ENCODE measurements at regions not wholly inside any gene's neighbourhood (a gene's known extent, or its start where the extent isn't known, plus 50 kb on each side); places are given as distances from the start of the nearest gene placed in this dataset.
A peak's percentile ranks its signal among the peaks of the same experiment; 100 is the strongest.

DNA sequence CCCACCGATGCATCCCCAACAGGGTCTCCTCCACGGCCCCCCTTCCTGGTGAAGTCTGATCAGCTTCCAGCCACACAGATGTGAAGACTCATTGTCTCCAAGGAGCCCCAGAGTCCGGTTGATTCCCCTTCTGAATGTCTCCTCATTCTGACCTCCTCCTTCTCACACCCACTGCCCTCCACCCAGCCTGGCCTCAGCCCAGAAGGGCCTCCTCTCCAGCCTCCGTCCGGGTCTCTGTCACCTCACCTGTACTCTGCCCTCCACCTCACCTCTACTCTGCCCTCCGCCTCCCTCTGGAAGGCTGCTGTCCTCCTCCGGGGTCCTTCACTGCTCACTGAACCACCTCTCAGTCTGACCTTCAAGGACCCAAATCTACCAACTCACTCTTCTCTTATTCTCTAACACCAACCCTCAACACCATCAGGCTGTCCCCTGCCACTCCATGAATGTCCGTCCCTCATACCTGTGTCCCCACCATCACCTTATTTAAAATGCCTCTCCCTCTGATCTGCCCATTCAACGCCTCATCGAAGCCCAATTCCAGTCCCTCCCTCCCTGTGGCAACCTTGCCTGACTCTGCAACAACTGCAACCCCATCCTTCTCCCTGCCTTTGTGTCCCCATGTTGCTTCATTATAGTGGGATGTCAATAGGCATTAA, 201.2 kb downstream of the TOMM20 start:
- ATAC-seq = no peak
- peaks cover 36 to 70% (median 57%) of the 10 kb centered on the region in 7 donors for H3K4me1 Mint-ChIP-seq

DNA sequence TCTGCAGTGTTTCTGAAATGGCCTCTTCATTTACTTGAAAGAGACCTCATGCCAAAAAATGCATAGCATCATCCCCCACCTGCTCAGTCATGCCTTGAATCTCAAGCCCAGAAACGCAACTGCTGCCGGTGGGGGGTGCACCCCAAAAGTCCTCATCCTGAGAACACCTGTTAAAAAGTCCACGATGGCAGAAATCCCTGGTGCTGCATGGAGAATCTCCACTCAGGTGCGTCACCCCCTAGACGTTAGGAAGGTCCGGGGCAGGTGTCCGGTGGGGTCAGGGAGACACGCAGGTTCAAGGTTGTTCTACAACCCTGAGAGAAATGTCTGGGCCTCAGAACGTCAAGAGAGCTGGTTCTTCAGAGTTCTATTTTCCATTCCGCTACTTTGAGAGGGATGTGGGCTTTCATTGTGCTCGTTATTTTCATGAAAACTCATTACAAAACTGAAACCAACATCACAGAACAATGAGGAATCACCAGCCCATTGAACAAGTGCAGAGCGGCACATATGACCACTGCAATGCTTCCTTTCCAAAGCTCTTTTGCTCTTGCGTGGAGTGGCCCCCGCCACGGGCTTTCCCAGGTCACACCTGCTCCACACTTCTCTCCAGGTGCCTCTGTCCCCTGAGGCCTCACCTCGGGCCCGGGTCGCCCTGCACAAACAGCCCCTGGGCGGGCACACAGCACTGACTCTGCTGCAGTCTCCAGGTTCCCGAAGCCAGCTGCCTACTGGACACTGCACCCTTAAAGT, 201.9 kb downstream of the TOMM20 start:
- Mint-ChIP-seq H3K4me1 (peaks cover 37 to 63% (median 57%) of the 10 kb centered on the region in 7 donors), H3K27ac (peak overlapping the region; percentile 68 to 89 (median 82)), H3K36me3 (peaks cover 0 to 15% (median 0%) of the 10 kb centered on the region in 5 donors), H3K27me3 (no peaks in the 10 kb centered on the region), H3K4me3 (peak overlapping the region; percentile 59 to 81 (median 68)), H3K9me3 (peaks cover 0 to 8% (median 0%) of the 10 kb centered on the region in 11 donors)
- peak overlapping the region; percentile 29 for H3K4me3 ChIP-seq (ENCODE audit: low read length)
- peak overlapping the region; percentile 43 for H3K27ac ChIP-seq (ENCODE audit: low read depth, low read length)
- POLR2A ChIA-PET = interaction anchor here (0.9 to 2.0 kb wide), 7 partner anchors 12 to 449 kb away, joined by 3 to 10 read pairs (median 4); no protein-coding TSS in a partner anchor
- no peaks in the 10 kb centered on the region for H3K27me3 ChIP-seq (ENCODE audit: control insufficient read depth in 2 of 2, insufficient read depth in 2 of 2, low read length in 2 of 2)
- no peaks in the 10 kb centered on the region for H3K36me3 ChIP-seq (ENCODE audit: control insufficient read depth in 2 of 3, insufficient read depth in 3 of 3, low read length in 3 of 3)
- intact Hi-C loops (cut with micrococcal nuclease) = loop anchor here (1.0 to 5.0 kb wide), 12 partner anchors 34 to 428 kb away; partner anchors contain the start of gene IRF2BP2 (in 1 of the 2)
- peak; percentile 66 for ATAC-seq
- DNase-seq = peak in 5 of 9 donors; percentile 28 to 70 (median 35)
- H3K4me1 ChIP-seq (ENCODE audit: control insufficient read depth in 2 of 2, insufficient read depth in 2 of 2, low read length in 2 of 2) = peaks cover 26 to 47% of the 10 kb centered on the region in 2 donors
- CTCF ChIA-PET = interaction anchor here (0.5 to 1.1 kb wide), 3 partner anchors 30 to 580 kb away, joined by 3 to 4 read pairs (median 3); no protein-coding TSS in a partner anchor
- no peaks in the 10 kb centered on the region for H3K9me3 ChIP-seq (ENCODE audit: control insufficient read depth in 2 of 3, low read length in 3 of 3)

More for the DNA sequence above, 201.2 kb downstream of the TOMM20 start:
- H3K36me3 ChIP-seq (ENCODE audit: control insufficient read depth in 2 of 3, insufficient read depth in 3 of 3, low read length in 3 of 3) = no peaks in the 10 kb centered on the region
- H3K4me1 ChIP-seq (ENCODE audit: control insufficient read depth in 2 of 2, insufficient read depth in 2 of 2, low read length in 2 of 2) = peaks cover 26 to 47% of the 10 kb centered on the region in 2 donors
- no peaks in the 10 kb centered on the region for H3K27me3 Mint-ChIP-seq
- no peaks in the 10 kb centered on the region for H3K9me3 ChIP-seq (ENCODE audit: control insufficient read depth in 2 of 3, low read length in 3 of 3)
- peak overlapping the region; percentile 59 to 81 (median 72) for H3K4me3 Mint-ChIP-seq
- H3K9me3 Mint-ChIP-seq = peaks cover 0 to 8% (median 0%) of the 10 kb centered on the region in 11 donors
- H3K36me3 Mint-ChIP-seq = peaks cover 0 to 13% (median 0%) of the 10 kb centered on the region in 5 donors
- ChIA-PET POLR2A (interaction anchor here (0.9 to 2.0 kb wide), 8 partner anchors 13 to 316 kb away, joined by 3 to 10 read pairs (median 4); no protein-coding TSS in a partner anchor), CTCF (interaction anchor here (1.1 kb wide), 1 partner anchor 46 kb away, joined by 3 read pairs; no protein-coding TSS in a partner anchor)
- H3K27me3 ChIP-seq (ENCODE audit: control insufficient read depth in 2 of 2, insufficient read depth in 2 of 2, low read length in 2 of 2) = no peaks in the 10 kb centered on the region
- peak overlapping the region; percentile 29 for H3K4me3 ChIP-seq (ENCODE audit: low read length)
- H3K27ac ChIP-seq (ENCODE audit: low read depth, low read length) = peak overlapping the region; percentile 43
- DNase-seq = peak in 1 of 9 donors; percentile 27
- intact Hi-C loops (cut with micrococcal nuclease) = loop anchor here (2.0 to 5.0 kb wide), 6 partner anchors 35 to 429 kb away; partner anchors contain the start of gene IRF2BP2 (in 1 of the 2)
- peak overlapping the region; percentile 68 to 89 (median 82) for H3K27ac Mint-ChIP-seq

DNA sequence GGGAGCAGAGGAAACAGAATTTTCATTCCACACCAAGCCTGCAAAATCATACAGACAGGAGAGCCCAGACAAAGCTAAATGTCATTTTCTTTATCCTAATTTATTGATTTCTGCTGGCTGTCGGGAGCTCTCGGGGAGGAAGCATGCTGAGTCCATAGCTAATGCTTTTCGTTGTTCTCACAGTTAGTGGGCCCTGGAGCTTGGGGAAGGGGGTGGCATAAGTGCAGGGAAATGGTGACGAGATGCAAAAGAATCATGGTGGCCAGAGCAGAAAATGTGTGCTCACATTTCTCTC, 202.4 kb downstream of the TOMM20 start:
- no peaks in the 10 kb centered on the region for H3K36me3 ChIP-seq (ENCODE audit: control insufficient read depth in 2 of 3, insufficient read depth in 3 of 3, low read length in 3 of 3)
- no peaks in the 10 kb centered on the region for H3K27me3 ChIP-seq (ENCODE audit: control insufficient read depth in 2 of 2, insufficient read depth in 2 of 2, low read length in 2 of 2)
- DNase-seq = no peak
- H3K27me3 Mint-ChIP-seq = no peaks in the 10 kb centered on the region
- peaks cover 0 to 8% (median 0%) of the 10 kb centered on the region in 11 donors for H3K9me3 Mint-ChIP-seq
- H3K27ac ChIP-seq (ENCODE audit: low read depth, low read length) = no peak overlapping the region
- peaks cover 0 to 19% (median 0%) of the 10 kb centered on the region in 5 donors for H3K36me3 Mint-ChIP-seq
- peak overlapping the region; percentile 39 to 89 (median 82) for H3K27ac Mint-ChIP-seq
- ChIA-PET CTCF (interaction anchor here (0.5 to 1.1 kb wide), 3 partner anchors 31 to 580 kb away, joined by 3 to 4 read pairs (median 3); no protein-coding TSS in a partner anchor), POLR2A (interaction anchor here (0.5 to 2.0 kb wide), 8 partner anchors 12 to 448 kb away, joined by 3 to 10 read pairs (median 4); no protein-coding TSS in a partner anchor)
- peaks cover 26 to 47% of the 10 kb centered on the region in 2 donors for H3K4me1 ChIP-seq (ENCODE audit: control insufficient read depth in 2 of 2, insufficient read depth in 2 of 2, low read length in 2 of 2)
- peak overlapping the region; percentile 29 for H3K4me3 ChIP-seq (ENCODE audit: low read length)
- peak overlapping the region; percentile 45 to 80 (median 66) for H3K4me3 Mint-ChIP-seq
- H3K4me1 Mint-ChIP-seq = peaks cover 37 to 62% (median 57%) of the 10 kb centered on the region in 7 donors
- intact Hi-C loops (cut with micrococcal nuclease) = loop anchor here (1.0 to 5.0 kb wide), 12 partner anchors 34 to 427 kb away; partner anchors contain the start of gene IRF2BP2 (in 1 of the 2)
- ATAC-seq = no peak
- H3K9me3 ChIP-seq (ENCODE audit: control insufficient read depth in 2 of 3, low read length in 3 of 3) = no peaks in the 10 kb centered on the region

DNA sequence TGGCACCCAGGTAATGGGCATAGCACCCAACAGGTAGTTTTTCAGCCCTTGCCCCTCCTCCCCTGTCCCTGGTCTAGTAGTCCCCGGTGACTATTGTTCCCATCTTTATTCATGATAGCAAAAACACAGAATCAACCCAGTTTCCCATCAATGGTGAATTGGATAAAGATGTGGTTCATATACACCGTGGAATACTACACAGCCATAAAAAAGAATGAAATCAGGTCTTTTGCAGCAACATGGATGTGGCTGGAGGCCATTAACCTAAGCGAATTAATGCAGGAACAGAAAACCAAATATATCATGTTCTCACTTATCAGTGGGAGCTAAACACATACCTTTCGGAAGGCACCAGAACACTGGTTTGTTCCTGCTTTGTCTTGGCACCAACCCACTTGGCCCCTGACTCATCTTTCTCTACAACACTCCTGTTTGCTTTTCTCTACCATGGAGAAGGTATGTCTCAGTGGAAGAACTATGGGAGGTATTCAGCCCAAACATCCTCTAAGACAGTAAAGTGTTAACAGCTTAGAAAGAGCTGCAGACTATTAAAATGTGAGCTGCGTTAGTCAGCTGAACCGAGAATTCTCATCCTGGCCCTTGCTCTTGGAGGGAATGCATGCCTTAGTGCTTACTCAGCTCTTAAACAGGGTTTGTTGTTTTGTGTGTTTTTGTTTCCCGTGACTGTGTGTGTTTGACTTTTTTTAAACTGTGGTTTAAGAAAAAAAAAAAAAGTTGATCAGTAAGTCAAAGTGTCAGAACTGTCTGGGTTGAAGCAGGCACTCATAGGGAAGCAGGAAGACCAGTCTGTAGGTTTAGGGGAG, 203.0 kb downstream of the TOMM20 start:
- no peaks in the 10 kb centered on the region for H3K36me3 ChIP-seq (ENCODE audit: control insufficient read depth in 2 of 3, insufficient read depth in 3 of 3, low read length in 3 of 3)
- peaks cover 0 to 19% (median 0%) of the 10 kb centered on the region in 5 donors for H3K36me3 Mint-ChIP-seq
- intact Hi-C loops (cut with micrococcal nuclease) = loop anchor here (1.0 to 5.0 kb wide), 12 partner anchors 33 to 427 kb away; partner anchors contain the start of gene IRF2BP2 (in 1 of the 2)
- H3K4me1 ChIP-seq (ENCODE audit: control insufficient read depth in 2 of 2, insufficient read depth in 2 of 2, low read length in 2 of 2) = peaks cover 26 to 47% of the 10 kb centered on the region in 2 donors
- ATAC-seq (peak; percentile 50), DNase-seq (peak in 3 of 9 donors; percentile 25 to 35 (median 30))
- ChIA-PET CTCF (interaction anchor here (0.6 kb wide), 1 partner anchor 73 kb away, joined by 3 read pairs; no protein-coding TSS in a partner anchor), POLR2A (interaction anchor here (0.5 to 2.0 kb wide), 8 partner anchors 11 to 360 kb away, joined by 3 to 10 read pairs (median 4); no protein-coding TSS in a partner anchor)
- H3K9me3 ChIP-seq (ENCODE audit: control insufficient read depth in 2 of 3, low read length in 3 of 3) = no peaks in the 10 kb centered on the region
- H3K4me3 ChIP-seq (ENCODE audit: low read length) = no peak overlapping the region
- no peaks in the 10 kb centered on the region for H3K27me3 ChIP-seq (ENCODE audit: control insufficient read depth in 2 of 2, insufficient read depth in 2 of 2, low read length in 2 of 2)
- no peak overlapping the region for H3K27ac ChIP-seq (ENCODE audit: low read depth, low read length)
- H3K27me3 Mint-ChIP-seq = no peaks in the 10 kb centered on the region
- H3K4me1 Mint-ChIP-seq = peaks cover 37 to 60% (median 55%) of the 10 kb centered on the region in 7 donors
- peak overlapping the region; percentile 45 to 80 (median 66) for H3K4me3 Mint-ChIP-seq
- H3K27ac Mint-ChIP-seq = peak overlapping the region; percentile 80 to 93 (median 83)
- peaks cover 0 to 8% (median 0%) of the 10 kb centered on the region in 11 donors for H3K9me3 Mint-ChIP-seq

DNA sequence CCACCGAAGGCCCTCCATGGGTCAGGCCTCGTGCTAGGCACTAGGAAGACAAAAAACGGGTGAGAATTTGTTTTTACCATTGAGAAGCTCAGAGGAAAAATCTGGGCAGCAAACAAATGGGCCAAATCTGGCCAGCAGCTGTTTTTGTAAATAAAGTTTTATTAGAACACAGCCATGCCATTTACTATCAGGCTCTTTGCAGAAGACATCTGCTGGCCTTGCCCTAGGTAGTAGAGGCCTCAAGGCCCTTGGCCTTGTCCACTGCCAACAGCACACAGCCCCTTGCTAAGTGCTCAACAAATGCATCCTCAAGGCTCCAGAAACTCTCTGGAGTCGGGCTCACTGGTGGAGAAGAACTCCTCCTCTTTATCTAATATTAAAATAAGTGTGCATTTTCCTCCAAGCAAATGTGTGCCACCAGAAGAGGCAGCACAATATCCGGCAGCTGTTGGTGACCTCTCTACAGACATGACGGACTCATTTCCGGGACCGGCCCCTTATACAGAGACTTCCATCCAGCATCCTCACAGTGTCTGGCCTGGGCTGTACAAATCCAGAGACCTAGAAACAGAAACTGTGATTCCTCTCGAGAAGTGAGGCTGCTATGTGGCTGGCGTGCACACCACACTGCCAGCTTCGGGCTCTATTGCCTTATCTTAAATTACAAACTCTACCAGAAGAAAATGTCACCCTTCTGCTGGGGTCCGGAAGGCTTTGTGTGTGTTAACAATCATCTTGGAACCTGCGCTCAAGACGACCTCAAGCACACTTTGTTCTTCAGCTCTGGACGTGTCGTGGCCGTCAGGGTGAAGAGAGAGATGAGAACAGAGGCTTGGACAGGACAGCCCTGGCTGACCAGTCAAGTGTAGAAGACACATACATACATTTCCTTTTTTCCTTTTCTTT, 203.9 kb downstream of the TOMM20 start:
- H3K9me3 Mint-ChIP-seq = peaks cover 0 to 8% (median 0%) of the 10 kb centered on the region in 11 donors
- H3K4me3 Mint-ChIP-seq = peak overlapping the region in 7 of 10 donors; percentile 9 to 70 (median 43)
- H3K36me3 Mint-ChIP-seq = peaks cover 0 to 22% (median 0%) of the 10 kb centered on the region in 5 donors
- peak in 1 of 9 donors; percentile 27 for DNase-seq
- no peaks in the 10 kb centered on the region for H3K9me3 ChIP-seq (ENCODE audit: control insufficient read depth in 2 of 3, low read length in 3 of 3)
- H3K27me3 ChIP-seq (ENCODE audit: control insufficient read depth in 2 of 2, insufficient read depth in 2 of 2, low read length in 2 of 2) = no peaks in the 10 kb centered on the region
- ChIA-PET CTCF (interaction anchor here (0.6 kb wide), 1 partner anchor 72 kb away, joined by 3 read pairs; no protein-coding TSS in a partner anchor), POLR2A (interaction anchor here (0.6 to 1.0 kb wide), 2 partner anchors 9 to 359 kb away, joined by 3 to 4 read pairs; no protein-coding TSS in a partner anchor)
- no peak overlapping the region for H3K27ac ChIP-seq (ENCODE audit: low read depth, low read length)
- ATAC-seq = no peak
- H3K27me3 Mint-ChIP-seq = no peaks in the 10 kb centered on the region
- no peak overlapping the region for H3K4me3 ChIP-seq (ENCODE audit: low read length)
- H3K4me1 ChIP-seq (ENCODE audit: control insufficient read depth in 2 of 2, insufficient read depth in 2 of 2, low read length in 2 of 2) = peaks cover 26 to 42% of the 10 kb centered on the region in 2 donors
- H3K36me3 ChIP-seq (ENCODE audit: control insufficient read depth in 2 of 3, insufficient read depth in 3 of 3, low read length in 3 of 3) = no peaks in the 10 kb centered on the region
- H3K4me1 Mint-ChIP-seq = peaks cover 37 to 60% (median 51%) of the 10 kb centered on the region in 7 donors
- peak overlapping the region; percentile 2 to 93 (median 77) for H3K27ac Mint-ChIP-seq
- intact Hi-C loops (cut with micrococcal nuclease) = loop anchor here (5.0 kb wide), 3 partner anchors 32 to 158 kb away; no protein-coding TSS in a partner anchor
